Tibial nerve (tissue), 4 donors: ENCODE measurements at regions not wholly inside any gene's neighbourhood (a gene's known extent, or its start where the extent isn't known, plus 50 kb on each side); places are given as distances from the start of the nearest gene placed in this dataset.

Experiments
- EP300 ChIP-seq, 2 donors: sonication (generic); formaldehyde crosslinking; IDR thresholded peaks; one replicate each; pipeline ENCODE4 v1.6.1; 2017; ENCODE audit warnings: antibody characterized with exemption in 2 of 2, mild to moderate bottlenecking in 1 of 2
- POLR2A ChIP-seq, 2 donors: fragments of 450-650 bp; IDR thresholded peaks; one replicate each; pipeline ENCODE4 v1.6.1; 2017; ENCODE audit warnings: antibody characterized with exemption in 2 of 2, mild to moderate bottlenecking in 2 of 2, moderate library complexity in 2 of 2
- TF ChIP-seq, protein P1 (sequence below), 5 experiments: fragments of 200-600 bp in 3 of 5; fragments of 450-650 bp in 2 of 5; sonication (generic) in 3 of 5; IDR thresholded peaks; one replicate each; pipeline ENCODE4 v1.5.1; 2016 to 2019; ENCODE audit warnings: antibody characterized with exemption in 5 of 5, mild to moderate bottlenecking in 3 of 5, moderate library complexity in 2 of 5

DNA sequence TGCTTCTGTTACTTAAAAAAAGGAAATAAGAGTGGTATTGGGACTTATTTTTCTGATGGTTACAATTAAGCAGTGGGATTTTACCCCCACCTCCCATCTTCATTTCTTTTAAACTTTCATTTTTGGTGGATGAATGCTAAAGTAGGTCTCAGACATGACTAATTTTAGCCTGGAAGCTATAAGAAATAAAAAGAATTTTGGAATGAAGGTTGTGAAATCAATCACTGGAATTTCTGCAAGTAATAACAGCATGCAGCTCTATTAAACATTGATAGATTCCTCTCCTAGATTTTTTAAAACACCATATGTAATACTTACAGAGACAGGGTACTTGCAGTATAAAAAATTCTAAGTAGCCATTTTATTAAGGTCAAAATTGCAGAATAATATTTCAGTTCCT, 164.2 kb upstream of the CLEC14A start:
- TF ChIP-seq, protein P1, sequence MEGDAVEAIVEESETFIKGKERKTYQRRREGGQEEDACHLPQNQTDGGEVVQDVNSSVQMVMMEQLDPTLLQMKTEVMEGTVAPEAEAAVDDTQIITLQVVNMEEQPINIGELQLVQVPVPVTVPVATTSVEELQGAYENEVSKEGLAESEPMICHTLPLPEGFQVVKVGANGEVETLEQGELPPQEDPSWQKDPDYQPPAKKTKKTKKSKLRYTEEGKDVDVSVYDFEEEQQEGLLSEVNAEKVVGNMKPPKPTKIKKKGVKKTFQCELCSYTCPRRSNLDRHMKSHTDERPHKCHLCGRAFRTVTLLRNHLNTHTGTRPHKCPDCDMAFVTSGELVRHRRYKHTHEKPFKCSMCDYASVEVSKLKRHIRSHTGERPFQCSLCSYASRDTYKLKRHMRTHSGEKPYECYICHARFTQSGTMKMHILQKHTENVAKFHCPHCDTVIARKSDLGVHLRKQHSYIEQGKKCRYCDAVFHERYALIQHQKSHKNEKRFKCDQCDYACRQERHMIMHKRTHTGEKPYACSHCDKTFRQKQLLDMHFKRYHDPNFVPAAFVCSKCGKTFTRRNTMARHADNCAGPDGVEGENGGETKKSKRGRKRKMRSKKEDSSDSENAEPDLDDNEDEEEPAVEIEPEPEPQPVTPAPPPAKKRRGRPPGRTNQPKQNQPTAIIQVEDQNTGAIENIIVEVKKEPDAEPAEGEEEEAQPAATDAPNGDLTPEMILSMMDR (IDR thresholded peaks at IDR 0.05), result no peak
- no peak for TF ChIP-seq POLR2A (IDR thresholded peaks at IDR 0.05)
- no peak for TF ChIP-seq EP300 (IDR thresholded peaks at IDR 0.05)
